ENCODE measurements at regions not wholly inside any gene's neighbourhood (a gene's known extent, or its start where the extent isn't known, plus 50 kb on each side); places are given as distances from the start of the nearest gene placed in this dataset.

DNA sequence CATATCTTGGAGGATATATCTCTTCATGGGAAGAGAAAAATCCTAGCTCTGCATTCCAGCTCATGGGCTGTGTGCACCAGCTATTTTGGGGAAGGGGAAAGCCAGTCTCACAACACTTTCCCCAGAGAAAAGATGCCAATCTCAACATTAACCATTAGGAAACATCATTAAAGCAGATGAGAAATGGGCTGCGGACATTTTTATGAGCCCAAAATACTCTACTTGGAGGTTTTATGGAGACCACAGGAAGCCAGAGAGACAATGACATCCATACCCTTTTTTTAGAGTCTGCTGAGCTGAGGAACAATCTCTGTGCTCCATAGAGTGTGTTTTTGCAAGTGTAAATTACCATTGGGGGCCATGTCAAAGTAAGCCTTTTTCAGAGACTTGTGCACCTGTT, 213.7 kb downstream of the TRIB2 start:
- peaks cover 0 to 2% (median 0%) of the 10 kb centered on the region in 3 experiments; a peak in 3 of 7 replicates for H3K36me3 Mint-ChIP-seq (ENCODE audit: insufficient read depth in 1 of 3, low read depth in 3 of 3)
- no peak overlapping the region for H4K5ac ChIP-seq (ENCODE audit: insufficient read length, low read depth, low read length)
- H3K4me1 ChIP-seq (ENCODE audit: insufficient read depth, low read length), result peaks cover 13% of the 10 kb centered on the region; the same call in 1 of the 2 replicates
- WGBS (ENCODE audit: extremely low coverage, insufficient read length, low lambda C conversion rate), result no CpG with 5 or more reads among the region's 1 CpG
- DNase-seq, result no peak
- peaks cover 22 to 23% of the 10 kb centered on the region in 2 experiments for H3K4me1 Mint-ChIP-seq
- H2BK15ac ChIP-seq (ENCODE audit: low read depth, low read length), result no peak overlapping the region
- H3K14ac ChIP-seq (ENCODE audit: insufficient read depth, low read length), result no peak overlapping the region
- no peaks in the 10 kb centered on the region for H4K20me1 ChIP-seq (ENCODE audit: control insufficient read depth, insufficient read depth, insufficient read length)
- H3K79me1 ChIP-seq (ENCODE audit: insufficient read depth, low read depth, low read length, poor library complexity, severe bottlenecking), result no peaks in the 10 kb centered on the region
- no peaks in the 10 kb centered on the region for H3K27me3 ChIP-seq (ENCODE audit: insufficient read depth, low read length)
- no peaks in the 10 kb centered on the region for H3K27me3 Mint-ChIP-seq (ENCODE audit: low read depth)
- no peak overlapping the region for H3K27ac Mint-ChIP-seq
- no peak overlapping the region for H4K91ac ChIP-seq (ENCODE audit: insufficient read length, low read depth, low read length)
- H3K9ac ChIP-seq (ENCODE audit: extremely low read depth, insufficient read length, low read length), result no peak overlapping the region
- H2BK20ac ChIP-seq (ENCODE audit: low read depth, low read length, poor library complexity, severe bottlenecking), result no peak overlapping the region
- no peak overlapping the region for H2AK5ac ChIP-seq (ENCODE audit: insufficient read length, low read length)
- no peak overlapping the region for H2BK12ac ChIP-seq (ENCODE audit: insufficient read length, low read depth, low read length)
- H3K23me2 ChIP-seq (ENCODE audit: insufficient read length, low read depth, low read length, poor library complexity, severe bottlenecking), result no peaks in the 10 kb centered on the region
- no peaks in the 10 kb centered on the region for H3K79me2 ChIP-seq (ENCODE audit: insufficient read depth, low read length)
- H3K18ac ChIP-seq (ENCODE audit: insufficient read length, low read depth, low read length), result no peak overlapping the region
- H3T11ph ChIP-seq (ENCODE audit: low read length), result no peak overlapping the region
- no peak for TF ChIP-seq CTCF (conservative IDR thresholded peaks at IDR 0.05)
- H4K8ac ChIP-seq (replicated peaks; ENCODE audit: insufficient read length, low read depth, low read length), result no peak overlapping the region
- H3K23ac ChIP-seq (ENCODE audit: insufficient read length, low read depth, low read length), result no peak overlapping the region
- no peak overlapping the region for H3K4me2 ChIP-seq (ENCODE audit: insufficient read depth, insufficient read length, low read length)
- no peaks in the 10 kb centered on the region for H3K9me3 ChIP-seq (ENCODE audit: control insufficient read depth, low read depth, low read length)
- H2BK120ac ChIP-seq (ENCODE audit: low read depth, low read length, poor library complexity, severe bottlenecking), result no peak overlapping the region
- H2BK5ac ChIP-seq (ENCODE audit: insufficient read length, low read length), result no peak overlapping the region
- H3K9me3 Mint-ChIP-seq, result peaks cover 0 to 3% of the 10 kb centered on the region in 2 experiments; a peak in 3 of 5 replicates
- H3K4me3 Mint-ChIP-seq, result no peak overlapping the region
- H3K27ac ChIP-seq (ENCODE audit: insufficient read length, low read depth, low read length), result no peak overlapping the region
- H3K4ac ChIP-seq (ENCODE audit: low read depth, low read length), result no peak overlapping the region
- H3K56ac ChIP-seq (ENCODE audit: insufficient read length, low read depth, low read length), result no peak overlapping the region
- H2AFZ ChIP-seq (ENCODE audit: low read length), result no peak overlapping the region
